GM19239 (cell line): ENCODE measurements at regions not wholly inside any gene's neighbourhood (a gene's known extent, or its start where the extent isn't known, plus 50 kb on each side); places are given as distances from the start of the nearest gene placed in this dataset.
A peak's percentile ranks its signal among the peaks of the same experiment; 100 is the strongest.

Source experiments
- DNase-seq: peaks from one replicate; pipeline ENCODE4 v3.0.0; 2011; ENCODE audit warnings: low spot score; ENCODE audit not compliant: insufficient read length
- FAIRE-seq: peaks from 2 replicates; lab custom pipeline; 2011; peaks lifted over from hg19 to GRCh38; lab: Jason Lieb, UNC

DNA sequence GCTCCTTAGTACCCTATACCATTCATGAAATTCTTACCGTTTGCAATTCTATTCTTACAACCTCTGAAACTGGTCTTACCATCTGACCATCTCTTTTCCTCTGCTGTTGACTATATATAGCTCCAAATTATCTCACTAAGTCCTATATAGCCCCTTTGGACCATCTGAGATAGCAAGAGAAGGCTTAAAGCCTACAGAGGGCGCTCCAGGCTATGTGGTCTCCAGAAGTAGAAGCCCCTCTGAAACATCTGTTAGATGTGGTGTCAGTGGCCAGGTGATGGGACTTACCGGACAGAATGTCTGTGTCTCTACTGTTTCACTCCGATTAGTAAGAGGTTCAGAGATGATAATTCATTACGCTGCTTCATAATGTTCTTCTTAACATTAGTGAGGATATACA lies 140.7 kb upstream of the BMP2 start:
- DNase-seq = no peak

DNA sequence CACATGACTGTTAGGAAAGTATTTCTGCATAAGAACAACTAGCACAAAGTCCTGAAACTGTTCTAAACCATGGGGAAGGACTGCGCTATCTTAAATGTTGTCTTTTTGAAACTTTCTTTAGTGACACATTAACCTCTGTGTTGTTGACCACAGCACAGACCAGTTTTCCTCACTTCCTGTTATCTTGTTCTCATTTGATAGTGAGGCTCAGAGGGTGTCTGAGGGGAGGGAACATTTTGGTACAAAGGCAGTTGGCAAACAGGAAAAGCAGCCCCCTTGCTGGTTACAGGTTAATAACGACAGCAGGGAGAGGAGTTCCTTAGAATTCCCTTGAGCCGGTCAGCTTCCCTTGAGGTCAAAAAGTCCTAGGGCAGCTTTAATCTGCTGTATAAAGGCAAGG lies 143.5 kb upstream of the BMP2 start:
- peak; percentile 30 for DNase-seq

More for the DNA sequence above, 140.7 kb upstream of the BMP2 start:
- peak; percentile 53 for FAIRE-seq

GRCh38 chr20:6622041-6622440 lies 145.4 kb upstream of the BMP2 start:
- FAIRE-seq = no peak
- DNase-seq = no peak

More for the DNA sequence above, 143.5 kb upstream of the BMP2 start:
- FAIRE-seq = peak; percentile 100

DNA sequence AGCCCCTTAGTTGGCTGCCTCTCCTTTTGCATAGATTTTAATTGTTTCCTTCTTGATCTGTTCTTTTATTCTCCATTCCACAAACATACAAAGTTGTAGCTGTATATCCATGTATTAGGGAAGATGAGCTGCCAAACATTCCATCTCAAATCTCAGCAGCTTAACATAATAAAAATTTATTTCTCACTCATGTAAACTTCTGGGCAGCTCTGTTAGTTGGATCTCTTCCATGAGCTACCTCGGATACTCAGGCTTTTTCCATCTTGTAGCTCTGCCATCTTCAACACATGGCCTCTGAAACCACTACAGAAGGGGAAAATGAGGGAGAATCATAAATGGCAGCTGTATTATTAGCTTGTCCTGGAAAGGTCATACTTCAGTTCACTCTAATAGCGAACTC lies 149.4 kb upstream of the BMP2 start:
- no peak for FAIRE-seq

GRCh38 chr20:6616421-6616820 lies 151.1 kb upstream of the BMP2 start:
- no peak for FAIRE-seq

More for the DNA sequence above, 149.4 kb upstream of the BMP2 start:
- DNase-seq = no peak

DNA sequence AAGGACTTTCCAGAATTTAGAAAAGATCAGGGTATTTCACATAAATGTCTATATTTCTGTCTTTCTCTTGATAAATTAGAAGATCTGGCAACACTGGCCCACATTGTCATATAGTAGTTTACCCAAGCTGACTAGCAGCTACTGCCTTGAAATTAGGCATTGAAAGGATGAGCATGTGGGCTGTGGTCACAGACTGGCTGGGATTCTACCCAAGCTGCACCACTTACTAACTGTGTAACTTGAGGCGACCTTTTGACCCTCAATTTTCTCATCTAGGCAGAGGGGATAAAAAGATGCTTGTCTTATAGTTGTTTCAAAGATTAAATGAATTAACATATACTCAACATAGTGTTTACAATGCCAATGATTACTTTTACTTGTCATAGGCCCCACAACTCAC lies 152.7 kb upstream of the BMP2 start:
- DNase-seq (no peak), FAIRE-seq (no peak)

More at GRCh38 chr20:6616421-6616820, 151.1 kb upstream of the BMP2 start:
- DNase-seq = no peak

GRCh38 chr20:6613280-6613861 lies 154.1 kb upstream of the BMP2 start:
- FAIRE-seq (no peak), DNase-seq (no peak)

- DNase-seq = no peak
- peak; percentile 81 for FAIRE-seq
Measured at GRCh38 chr20:6612606-6612923, 154.9 kb upstream of the BMP2 start.

- FAIRE-seq = peak; percentile 47
- no peak for DNase-seq
Measured at GRCh38 chr20:6611911-6612605, 155.4 kb upstream of the BMP2 start.

GRCh38 chr20:6606651-6607050 lies 160.8 kb upstream of the BMP2 start:
- DNase-seq = no peak
- FAIRE-seq = no peak

DNA sequence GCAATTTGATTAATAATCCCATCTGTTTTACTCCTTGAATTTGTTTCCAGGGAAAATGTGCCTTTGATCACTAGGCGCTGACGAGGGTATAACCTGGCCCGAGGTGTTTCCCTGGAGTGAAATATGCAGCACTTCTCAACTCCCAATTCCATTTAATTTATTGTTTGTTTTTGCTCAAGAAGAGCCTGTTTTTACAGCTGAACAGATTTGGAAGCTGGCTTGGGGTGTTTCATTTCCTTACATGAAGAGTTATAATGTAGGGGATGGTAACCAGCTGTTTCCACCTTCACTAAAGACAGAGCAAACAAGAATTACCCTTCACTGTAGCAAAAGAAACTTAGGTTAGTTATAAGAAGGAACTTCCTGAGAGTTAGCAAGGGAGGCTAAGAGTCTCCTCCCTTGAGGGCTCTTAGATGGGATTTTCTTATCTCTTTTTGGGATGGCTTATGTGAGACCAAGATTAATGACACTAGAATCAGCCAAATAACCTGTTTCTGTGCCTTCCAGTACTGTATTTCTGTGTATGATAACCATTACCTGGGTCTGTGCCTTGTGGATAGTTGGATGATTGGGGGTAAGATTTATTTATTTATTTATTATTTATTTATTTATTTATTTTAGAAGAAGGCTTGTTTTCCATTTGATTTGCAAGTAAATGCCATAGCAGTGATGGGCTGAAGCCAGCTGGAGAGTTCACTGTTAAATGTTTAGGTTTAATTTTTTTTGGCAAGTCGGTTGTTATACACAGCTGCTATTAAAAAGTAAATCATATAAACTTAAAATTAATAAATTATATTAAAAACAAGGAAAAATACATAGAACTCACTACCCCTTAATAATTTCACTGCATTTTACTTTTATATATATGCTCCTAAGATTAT lies 162.2 kb upstream of the BMP2 start:
- DNase-seq (no peak), FAIRE-seq (no peak)

DNA sequence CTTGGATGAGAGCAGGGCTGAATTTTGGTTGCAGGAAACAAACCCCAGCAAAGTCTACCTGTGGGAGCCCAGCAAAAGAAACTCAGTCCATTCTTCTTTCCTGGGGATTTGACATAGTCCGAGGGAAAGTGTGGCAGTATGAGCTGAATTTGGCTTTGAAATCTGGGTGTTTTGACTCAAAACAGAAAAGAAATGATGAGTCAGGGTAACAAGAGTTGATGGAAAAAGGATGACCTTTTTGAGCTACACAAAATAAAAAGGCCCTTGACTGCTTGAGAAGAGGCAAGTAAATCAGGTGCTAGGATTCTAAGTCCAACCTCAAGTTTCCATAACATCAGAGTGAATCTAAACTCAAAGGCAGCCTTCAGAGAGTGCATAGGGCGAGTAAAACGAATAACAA lies 163.3 kb upstream of the BMP2 start:
- DNase-seq = no peak
- FAIRE-seq = no peak

DNA sequence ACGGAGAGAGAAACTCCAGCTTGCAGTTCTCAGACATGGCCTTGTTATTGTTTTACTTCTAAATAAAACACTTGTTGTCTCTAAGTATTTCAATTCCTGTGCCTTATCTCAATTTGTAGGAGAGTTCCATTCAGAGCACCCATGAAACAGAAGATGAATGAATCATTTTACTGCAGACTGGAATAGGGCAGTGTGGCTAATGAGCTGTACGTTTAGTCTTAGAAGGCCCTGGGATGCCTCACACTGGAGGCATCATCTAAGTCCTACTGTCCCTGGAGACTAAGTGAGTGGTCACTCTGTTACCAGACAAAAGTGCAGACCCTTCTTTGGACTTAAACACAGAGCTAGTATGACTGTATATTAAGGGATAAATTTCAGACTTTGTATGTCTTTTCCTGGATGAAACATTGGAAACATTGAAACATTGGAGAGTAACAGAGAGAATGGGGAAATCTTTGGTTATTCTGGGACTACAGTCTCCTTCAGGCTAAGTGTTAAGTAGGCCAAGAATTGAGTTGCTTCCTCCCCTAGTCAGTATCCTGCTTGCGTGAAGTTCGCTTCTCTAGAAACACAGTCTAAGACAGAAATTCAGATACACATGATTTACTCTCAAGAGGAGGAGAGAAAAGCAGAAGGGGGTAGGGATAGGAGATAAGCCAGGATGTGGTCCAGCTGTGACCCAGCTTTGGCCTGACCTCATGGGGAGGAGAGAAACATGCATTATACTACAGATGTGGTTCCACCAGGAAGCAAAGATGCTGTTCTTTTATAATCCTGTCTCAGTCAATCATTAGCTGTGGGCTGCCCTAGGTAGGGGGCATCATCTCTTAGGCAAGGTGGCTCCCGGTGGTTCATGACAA lies 167.4 kb upstream of the BMP2 start:
- DNase-seq (no peak), FAIRE-seq (no peak)

GRCh38 chr20:6595704-6596103 lies 171.8 kb upstream of the BMP2 start:
- DNase-seq = no peak

DNA sequence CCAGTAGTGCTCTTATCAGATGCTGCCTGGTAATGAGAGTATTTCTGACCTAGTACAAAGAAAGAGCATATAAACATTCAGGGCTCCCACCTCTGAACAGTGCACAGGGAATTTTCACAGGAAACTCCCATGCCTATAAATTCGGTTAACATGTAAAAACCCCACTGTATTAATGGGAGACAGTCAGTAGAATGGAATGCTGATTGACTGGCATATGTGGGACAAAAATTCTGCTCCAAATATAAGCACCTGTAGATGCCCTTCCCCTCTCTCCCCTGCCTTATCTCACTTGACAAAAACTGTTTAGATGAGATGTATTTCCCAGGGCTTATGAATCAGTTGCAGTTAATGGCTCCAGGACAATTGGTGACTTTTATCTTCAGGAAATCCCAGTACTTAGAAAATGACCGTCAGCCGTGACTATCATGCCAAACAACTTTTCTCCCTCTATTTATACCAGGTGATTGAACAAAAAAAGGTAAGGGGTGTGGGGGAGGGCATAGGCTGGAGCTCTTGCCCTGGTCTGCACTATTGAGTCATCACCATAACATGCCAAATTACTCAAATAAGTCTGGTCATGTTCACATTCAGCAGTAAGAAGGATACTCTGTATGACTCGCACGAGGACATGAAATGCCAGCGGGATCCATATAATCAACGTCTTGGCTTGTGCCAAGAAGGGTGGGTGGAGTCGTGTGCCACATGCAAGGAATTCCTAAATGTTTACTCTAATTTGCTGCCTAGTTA lies 176.4 kb upstream of the BMP2 start:
- FAIRE-seq (no peak), DNase-seq (no peak)

More at GRCh38 chr20:6595704-6596103, 171.8 kb upstream of the BMP2 start:
- FAIRE-seq = peak; percentile 44

GRCh38 chr20:6588296-6588695 lies 179.2 kb upstream of the BMP2 start:
- FAIRE-seq (no peak), DNase-seq (no peak)

DNA sequence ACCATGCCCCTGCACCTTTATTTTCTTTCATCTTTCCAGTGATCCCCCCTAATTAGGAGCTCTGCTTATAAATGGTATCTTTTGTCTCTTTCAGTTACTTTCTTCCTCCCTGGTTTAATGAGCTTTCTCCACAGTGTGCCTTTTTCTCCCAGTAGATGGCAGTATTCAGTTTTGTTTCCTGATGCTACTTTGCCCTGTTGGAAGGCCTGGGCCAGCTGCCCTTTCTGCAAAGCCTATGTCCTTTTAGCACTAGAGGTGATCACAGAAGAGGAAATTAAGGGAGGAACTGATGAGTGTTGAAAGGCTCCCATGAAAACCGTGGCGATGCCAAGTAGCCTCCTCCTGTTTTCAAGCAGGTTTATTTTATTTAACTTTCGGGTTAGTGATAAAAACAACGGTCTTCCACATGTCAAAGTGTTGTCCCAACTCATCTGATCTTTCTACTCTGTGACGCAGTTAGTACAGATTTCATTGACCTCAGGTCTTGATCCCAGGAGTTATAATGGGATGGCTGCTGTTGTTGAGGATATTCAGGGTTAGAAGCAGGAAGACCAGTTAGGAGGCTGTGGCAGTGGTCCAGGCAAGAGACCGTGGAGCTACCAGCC lies 184.2 kb upstream of the BMP2 start:
- peak; percentile 83 for FAIRE-seq
- peak; percentile 20 for DNase-seq

DNA sequence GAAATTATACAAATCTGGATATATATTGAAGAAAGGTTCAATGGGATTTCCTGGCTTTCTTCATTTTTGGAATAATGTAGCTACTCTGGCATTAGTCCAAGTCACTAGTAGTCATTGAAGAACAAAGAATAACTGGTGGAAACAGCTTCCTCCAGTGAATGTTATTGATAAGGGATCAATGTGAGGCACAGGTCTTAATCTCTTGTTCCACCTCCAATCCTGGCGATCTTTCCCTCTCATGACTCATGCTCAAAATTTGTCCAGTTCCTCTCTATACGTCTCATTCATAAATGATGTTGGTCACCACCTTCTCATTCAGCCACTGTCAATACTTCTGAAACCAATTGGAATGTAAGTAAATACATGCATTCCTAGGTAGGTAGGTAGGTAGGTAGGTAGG lies 185.0 kb upstream of the BMP2 start:
- DNase-seq = no peak
- no peak for FAIRE-seq

DNA sequence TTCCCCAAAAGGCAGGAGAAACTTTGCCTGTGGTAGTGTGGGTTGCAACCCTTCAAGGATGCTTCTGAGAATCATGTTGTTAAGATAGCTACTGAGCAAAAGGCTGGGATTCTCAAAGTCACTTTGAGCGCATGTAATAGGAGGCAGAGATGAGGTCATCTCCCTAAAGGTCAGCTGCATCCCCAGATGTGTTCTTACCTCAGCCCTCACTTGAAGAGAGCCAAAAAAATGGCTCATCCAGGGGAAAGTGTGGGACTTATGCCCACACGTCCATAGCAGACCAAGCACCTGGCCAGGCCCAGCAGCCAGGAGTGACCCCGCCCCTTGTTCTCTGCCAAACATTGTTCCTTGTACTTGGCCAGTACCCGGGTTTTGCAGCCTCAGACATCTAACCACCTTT lies 187.0 kb upstream of the BMP2 start:
- FAIRE-seq = no peak
- DNase-seq = no peak
